Activated naive CD4-positive, alpha-beta T cell treated with anti-CD3 and anti-CD28 coated beads, Interleukin-2, amount 10 ng/mL, durations not matched to agents 7 days and 5 days (primary cell): ENCODE measurements at regions not wholly inside any gene's neighbourhood (a gene's known extent, or its start where the extent isn't known, plus 50 kb on each side); places are given as distances from the start of the nearest gene placed in this dataset.

ENCODE experiments used
- CTCF ChIA-PET: fragments of 350-600 bp; sonication (Branson Sonifier 250); formaldehyde crosslinking; loops from one replicate; lab custom pipeline; 2021; ENCODE audit warnings: antibody characterized with exemption; lab: Charles Lee
- DNase-seq: peaks from one replicate; pipeline ENCODE4 v3.0.0-alpha.2; 2020
- H3K27ac Mint-ChIP-seq: one replicate; pipeline ENCODE4 v1.8.0; 2021; ENCODE audit warnings: mild to moderate bottlenecking, moderate library complexity, mixed read lengths
- H3K27me3 Mint-ChIP-seq: one replicate; pipeline ENCODE4 v1.8.0; 2021; ENCODE audit warnings: mild to moderate bottlenecking, mixed read lengths
- H3K36me3 Mint-ChIP-seq: one replicate; pipeline ENCODE4 v1.8.0; 2021; ENCODE audit warnings: mixed read lengths
- H3K4me1 Mint-ChIP-seq: one replicate; pipeline ENCODE4 v1.8.0; 2021; ENCODE audit warnings: mixed read lengths
- H3K4me3 Mint-ChIP-seq: one replicate; pipeline ENCODE4 v1.8.0; 2021; ENCODE audit warnings: mild to moderate bottlenecking, moderate library complexity, mixed read lengths
- H3K9me3 Mint-ChIP-seq: one replicate; pipeline ENCODE4 v1.8.0; 2021; ENCODE audit warnings: mixed read lengths

DNA sequence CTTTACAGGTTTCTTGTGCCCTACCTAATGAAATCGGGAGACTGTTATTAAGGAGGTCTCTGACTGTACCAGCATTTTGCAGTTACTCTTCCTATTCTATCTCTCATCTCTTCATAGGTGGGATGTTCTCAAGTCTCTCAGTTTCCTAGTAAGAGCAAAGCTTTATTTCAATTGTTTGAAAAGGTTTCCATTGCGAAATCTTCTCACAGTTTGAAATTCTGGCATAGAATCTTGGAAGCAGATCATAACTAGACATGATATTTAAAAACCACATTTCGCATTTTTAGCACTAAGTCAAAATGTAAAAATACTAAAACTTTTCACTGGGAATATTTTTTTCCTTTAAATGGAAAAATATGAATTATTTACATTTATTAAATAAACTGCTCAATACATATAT lies 1311.4 kb downstream of the ROBO2 start:
- CTCF ChIA-PET = no interaction called here
- H3K27ac Mint-ChIP-seq = no peak overlapping the region
- peaks cover 6% of the 10 kb centered on the region for H3K9me3 Mint-ChIP-seq
- H3K36me3 Mint-ChIP-seq = no peaks in the 10 kb centered on the region
- no peak overlapping the region for H3K4me3 Mint-ChIP-seq
- no peaks in the 10 kb centered on the region for H3K27me3 Mint-ChIP-seq
- H3K4me1 Mint-ChIP-seq = no peaks in the 10 kb centered on the region
- DNase-seq = no peak

DNA sequence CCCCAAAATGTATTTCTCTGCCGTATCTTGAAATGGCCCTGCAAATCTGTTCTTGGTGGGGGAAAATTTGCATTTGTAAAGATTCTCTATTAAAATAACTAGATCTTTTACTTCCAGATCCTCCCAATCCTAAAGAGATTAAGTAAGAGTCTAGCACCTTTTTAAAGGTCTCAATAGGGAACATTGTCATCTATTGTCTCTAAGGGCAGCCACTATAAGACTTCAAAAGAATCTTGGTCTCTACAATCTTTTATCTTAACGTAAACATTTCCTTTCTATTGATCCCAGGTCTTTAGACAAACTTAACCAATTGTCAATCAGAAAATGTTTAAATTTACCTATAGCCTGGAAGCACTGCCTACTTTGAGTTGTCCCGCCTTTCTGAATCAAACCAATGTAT lies 1313.3 kb downstream of the ROBO2 start:
- no peaks in the 10 kb centered on the region for H3K4me1 Mint-ChIP-seq
- peaks cover 6% of the 10 kb centered on the region for H3K9me3 Mint-ChIP-seq
- H3K36me3 Mint-ChIP-seq = no peaks in the 10 kb centered on the region
- CTCF ChIA-PET = no interaction called here
- no peaks in the 10 kb centered on the region for H3K27me3 Mint-ChIP-seq
- no peak overlapping the region for H3K4me3 Mint-ChIP-seq
- no peak for DNase-seq
- no peak overlapping the region for H3K27ac Mint-ChIP-seq

DNA sequence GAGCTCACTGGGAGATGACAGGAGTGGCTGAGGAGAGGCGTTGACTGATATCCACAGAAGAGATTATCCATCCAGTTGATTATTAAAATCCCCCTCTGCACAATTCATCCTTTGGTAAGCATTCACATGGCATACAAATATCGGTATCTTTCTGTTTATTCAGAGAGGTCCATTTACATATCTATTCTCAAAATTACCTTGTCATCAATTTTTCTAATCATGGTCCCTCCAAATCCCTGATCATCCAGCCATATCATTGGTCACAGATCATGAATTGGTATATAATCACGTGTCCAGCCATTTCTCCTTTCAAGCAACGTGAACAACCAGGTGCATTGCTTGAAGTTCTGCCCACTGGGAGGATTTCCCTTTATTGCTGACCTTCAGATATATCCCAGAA lies 1321.0 kb downstream of the ROBO2 start:
- CTCF ChIA-PET = no interaction called here
- Mint-ChIP-seq H3K27me3 (no peaks in the 10 kb centered on the region), H3K36me3 (no peaks in the 10 kb centered on the region), H3K4me3 (no peak overlapping the region), H3K27ac (no peak overlapping the region), H3K9me3 (peaks cover 8% of the 10 kb centered on the region), H3K4me1 (no peaks in the 10 kb centered on the region)
- DNase-seq = no peak

DNA sequence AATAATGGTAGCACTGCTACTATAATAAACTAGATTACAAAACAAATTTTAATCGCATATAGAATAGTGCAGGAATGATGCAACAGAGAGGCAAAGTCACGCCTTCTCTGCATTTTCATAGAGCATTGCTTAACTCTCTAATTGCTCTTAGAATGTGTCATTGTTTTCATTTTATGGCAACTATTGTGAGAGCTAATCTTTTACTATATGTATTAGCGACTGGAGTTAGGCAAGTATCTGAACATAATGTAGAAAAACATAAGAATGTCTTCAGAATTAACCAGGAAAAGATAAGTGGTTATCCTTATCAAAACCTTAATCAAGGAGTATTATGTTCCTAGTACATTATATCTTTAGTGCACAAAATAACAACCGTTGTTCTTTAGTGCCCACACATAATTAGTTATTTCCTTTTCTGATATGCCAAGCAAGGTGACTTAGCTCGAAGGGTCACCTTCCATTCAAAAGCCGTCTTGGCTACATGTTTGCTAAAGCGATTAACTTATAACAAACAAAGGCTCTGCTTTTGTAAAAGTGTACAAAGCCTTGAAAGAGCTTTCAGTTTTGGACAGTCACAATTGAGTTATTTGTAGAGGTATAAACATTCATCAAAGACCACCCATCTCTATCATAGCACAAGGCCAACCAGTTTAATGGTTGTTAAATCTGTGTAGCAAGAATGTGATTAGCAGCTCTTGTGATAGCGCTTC lies 1328.9 kb downstream of the ROBO2 start:
- no peaks in the 10 kb centered on the region for H3K36me3 Mint-ChIP-seq
- CTCF ChIA-PET = no interaction called here
- DNase-seq = no peak

DNA sequence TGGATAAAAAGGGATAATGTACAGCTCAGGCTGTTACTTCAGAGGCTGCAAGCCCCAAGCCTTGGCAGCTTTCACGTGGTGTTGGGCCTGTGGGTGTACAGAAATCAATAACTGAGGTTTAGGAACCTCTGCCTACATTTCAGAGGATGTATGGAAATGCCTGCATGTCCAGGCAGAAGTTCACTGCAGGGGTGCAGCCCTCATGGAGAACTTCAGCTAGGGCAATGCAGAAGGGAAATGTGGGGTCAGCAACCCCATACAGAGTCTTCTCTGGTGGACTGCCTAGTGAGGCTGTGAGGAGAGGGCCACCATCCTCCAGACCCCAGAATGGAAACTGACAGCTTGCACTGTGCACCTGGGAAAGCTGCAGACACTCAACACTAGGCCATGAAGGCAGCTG lies 1350.3 kb downstream of the ROBO2 start:
- no peak overlapping the region for H3K27ac Mint-ChIP-seq
- H3K4me3 Mint-ChIP-seq = no peak overlapping the region
- H3K9me3 Mint-ChIP-seq = peaks cover 27% of the 10 kb centered on the region
- CTCF ChIA-PET = no interaction called here
- H3K36me3 Mint-ChIP-seq = peaks cover 2% of the 10 kb centered on the region
- no peaks in the 10 kb centered on the region for H3K4me1 Mint-ChIP-seq
- H3K27me3 Mint-ChIP-seq = no peaks in the 10 kb centered on the region
- no peak for DNase-seq

More for the DNA sequence above, 1328.9 kb downstream of the ROBO2 start:
- H3K27me3 Mint-ChIP-seq = no peaks in the 10 kb centered on the region
- peaks cover 10% of the 10 kb centered on the region for H3K9me3 Mint-ChIP-seq
- H3K4me1 Mint-ChIP-seq = no peaks in the 10 kb centered on the region
- H3K27ac Mint-ChIP-seq = no peak overlapping the region
- no peak overlapping the region for H3K4me3 Mint-ChIP-seq

DNA sequence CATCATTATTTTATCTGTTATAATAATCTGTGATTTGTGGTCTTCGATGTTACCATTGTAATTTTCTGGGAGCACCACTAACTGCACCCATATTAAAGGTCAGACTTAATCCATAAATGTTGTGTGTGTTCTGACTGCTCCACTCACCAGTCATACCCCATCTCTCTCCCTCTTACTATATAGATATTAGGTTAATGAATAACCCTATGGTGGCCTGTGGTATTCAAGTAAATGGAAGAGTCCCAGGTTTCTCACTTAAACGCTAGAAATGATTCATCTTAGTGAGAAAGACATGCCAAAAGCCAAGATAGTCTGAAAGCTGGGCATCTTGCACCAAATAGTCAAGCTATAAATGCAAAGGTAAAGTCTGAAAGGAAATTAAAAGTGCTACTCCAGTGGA lies 1358.5 kb downstream of the ROBO2 start:
- Mint-ChIP-seq H3K4me1 (no peaks in the 10 kb centered on the region), H3K4me3 (no peak overlapping the region), H3K27me3 (no peaks in the 10 kb centered on the region), H3K9me3 (peaks cover 7% of the 10 kb centered on the region), H3K36me3 (no peaks in the 10 kb centered on the region), H3K27ac (no peak overlapping the region)
- CTCF ChIA-PET = no interaction called here
- no peak for DNase-seq

DNA sequence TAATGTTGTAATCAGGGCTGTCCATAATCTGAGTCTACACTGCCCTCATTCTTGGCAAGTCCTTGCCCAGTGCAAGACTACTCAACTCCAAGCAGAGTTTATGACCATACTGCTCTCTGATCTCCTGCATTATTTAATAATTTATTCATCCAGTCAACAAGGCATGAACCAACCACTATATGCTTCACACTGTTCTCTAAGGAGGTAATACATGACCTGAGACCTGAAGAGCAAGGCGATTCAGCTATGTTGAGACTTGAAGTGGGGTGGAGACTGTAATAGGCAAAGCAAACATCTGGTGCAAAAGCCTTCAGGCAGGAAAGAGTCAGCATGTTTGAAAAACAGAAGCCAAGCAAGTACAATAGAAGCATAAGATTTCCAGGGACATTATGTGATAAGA lies 1362.8 kb downstream of the ROBO2 start:
- DNase-seq = no peak
- Mint-ChIP-seq H3K27me3 (no peaks in the 10 kb centered on the region), H3K27ac (no peak overlapping the region), H3K9me3 (peaks cover 8% of the 10 kb centered on the region), H3K4me1 (no peaks in the 10 kb centered on the region), H3K36me3 (no peaks in the 10 kb centered on the region), H3K4me3 (no peak overlapping the region)
- CTCF ChIA-PET = no interaction called here

DNA sequence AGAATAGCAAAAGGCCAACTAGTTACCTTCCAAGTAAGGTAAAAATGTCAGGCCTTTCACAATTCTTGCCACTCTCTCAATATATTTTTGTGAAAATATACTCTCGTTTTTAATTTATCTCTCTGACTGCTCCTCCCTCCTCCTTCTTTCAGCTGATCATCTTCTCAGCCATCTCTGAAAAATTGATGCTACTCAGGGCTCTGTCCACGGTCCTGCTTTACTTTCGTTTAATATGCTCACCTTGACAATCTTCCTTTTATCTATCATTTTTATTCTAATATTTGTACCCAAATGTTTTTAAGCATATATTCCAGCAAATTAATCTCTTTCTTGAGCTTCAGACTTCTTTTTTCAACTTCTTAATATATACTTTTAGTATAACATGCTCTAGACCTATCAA lies 1362.1 kb downstream of the ROBO1 start:
- Mint-ChIP-seq H3K4me1 (no peaks in the 10 kb centered on the region), H3K4me3 (no peak overlapping the region), H3K36me3 (no peaks in the 10 kb centered on the region), H3K9me3 (peaks cover 3% of the 10 kb centered on the region), H3K27me3 (no peaks in the 10 kb centered on the region), H3K27ac (no peak overlapping the region)
- no peak for DNase-seq
- CTCF ChIA-PET = no interaction called here

DNA sequence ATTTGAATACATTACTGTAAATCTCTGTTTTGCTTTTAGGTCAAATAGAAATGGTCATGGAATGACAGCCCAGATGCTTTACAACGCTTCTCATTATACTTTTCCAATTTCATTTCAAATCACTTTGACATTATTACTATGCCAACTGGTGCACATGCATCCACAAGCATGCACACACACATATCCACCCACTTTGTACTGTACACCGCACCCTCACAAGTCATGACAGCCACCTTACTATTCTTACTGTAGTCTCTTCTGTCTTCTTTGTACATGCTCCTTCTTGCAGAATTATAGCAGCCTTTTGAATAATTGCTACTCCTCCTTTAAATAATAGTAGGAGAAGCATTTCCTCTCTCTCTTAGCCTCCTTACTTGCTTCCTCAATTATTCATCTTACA lies 1361.4 kb downstream of the ROBO1 start:
- CTCF ChIA-PET = no interaction called here
- no peaks in the 10 kb centered on the region for H3K36me3 Mint-ChIP-seq

DNA sequence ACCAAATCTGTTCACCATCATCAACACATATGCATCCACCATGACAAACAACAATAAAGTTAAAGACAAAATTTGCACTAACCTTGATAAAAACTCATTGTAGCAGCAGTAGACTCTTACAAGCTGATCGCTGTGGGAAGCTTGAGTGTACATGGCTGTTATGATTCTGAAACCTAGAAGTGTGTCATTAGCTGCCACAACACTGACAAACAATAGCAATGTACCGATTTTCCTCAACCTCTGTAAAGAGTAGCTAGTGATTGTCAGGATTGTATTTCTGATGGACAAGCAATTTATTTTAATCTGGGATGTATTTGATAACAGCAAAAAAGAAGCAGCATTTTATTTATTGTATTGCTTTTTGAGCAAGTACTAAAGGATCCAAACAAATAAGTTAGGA lies 1357.7 kb downstream of the ROBO1 start:
- H3K36me3 Mint-ChIP-seq = no peaks in the 10 kb centered on the region
- no peaks in the 10 kb centered on the region for H3K27me3 Mint-ChIP-seq
- H3K9me3 Mint-ChIP-seq = no peaks in the 10 kb centered on the region
- no peak overlapping the region for H3K4me3 Mint-ChIP-seq
- H3K4me1 Mint-ChIP-seq = no peaks in the 10 kb centered on the region
- DNase-seq = no peak
- CTCF ChIA-PET = no interaction called here
- no peak overlapping the region for H3K27ac Mint-ChIP-seq

More for the DNA sequence above, 1361.4 kb downstream of the ROBO1 start:
- Mint-ChIP-seq H3K4me3 (no peak overlapping the region), H3K27ac (no peak overlapping the region), H3K9me3 (peaks cover 2% of the 10 kb centered on the region), H3K27me3 (no peaks in the 10 kb centered on the region), H3K4me1 (no peaks in the 10 kb centered on the region)
- no peak for DNase-seq

DNA sequence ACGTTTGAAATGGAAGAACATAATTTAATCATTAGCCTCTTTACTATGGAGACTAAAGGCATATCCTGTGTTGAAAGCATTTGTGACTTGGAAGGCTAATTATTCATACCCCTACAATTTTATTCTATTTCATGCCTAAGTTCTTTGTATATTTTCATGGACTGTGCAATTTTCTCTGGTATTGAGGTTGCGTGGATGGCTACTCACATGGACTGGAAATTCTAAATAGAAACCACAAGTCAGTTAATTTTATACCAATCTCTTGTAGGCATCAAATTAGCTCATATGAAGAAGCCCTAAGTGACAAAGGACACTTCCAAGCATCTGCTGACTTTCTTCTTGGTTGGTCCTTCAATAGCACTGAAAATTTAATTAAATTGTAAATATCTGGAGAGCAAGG lies 1353.5 kb downstream of the ROBO1 start:
- Mint-ChIP-seq H3K4me3 (no peak overlapping the region), H3K9me3 (peaks cover 3% of the 10 kb centered on the region), H3K27ac (no peak overlapping the region), H3K27me3 (no peaks in the 10 kb centered on the region), H3K4me1 (no peaks in the 10 kb centered on the region), H3K36me3 (no peaks in the 10 kb centered on the region)
- DNase-seq = no peak
- CTCF ChIA-PET = no interaction called here

DNA sequence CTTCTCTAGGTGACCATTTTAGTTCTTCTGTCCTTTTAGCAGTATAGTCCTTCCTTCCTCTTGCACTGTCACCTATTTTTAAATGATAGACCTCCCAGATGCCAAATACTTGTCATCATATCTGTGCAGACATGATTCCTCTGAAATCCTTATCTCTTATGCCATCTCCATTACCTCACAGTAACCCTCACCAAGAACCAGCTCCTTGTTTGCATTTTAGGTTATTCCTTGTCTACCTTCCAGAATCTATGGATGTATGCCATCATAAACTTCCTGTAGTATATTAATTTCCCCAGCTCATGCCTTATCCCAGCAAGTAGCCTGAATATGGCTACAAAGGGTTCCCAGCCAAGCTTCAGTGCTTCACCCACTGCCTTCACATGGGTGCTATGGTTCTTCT lies 1347.2 kb downstream of the ROBO1 start:
- Mint-ChIP-seq H3K4me1 (no peaks in the 10 kb centered on the region), H3K9me3 (peaks cover 10% of the 10 kb centered on the region), H3K27me3 (no peaks in the 10 kb centered on the region), H3K4me3 (no peak overlapping the region), H3K27ac (no peak overlapping the region), H3K36me3 (no peaks in the 10 kb centered on the region)
- CTCF ChIA-PET = no interaction called here
- DNase-seq = no peak

DNA sequence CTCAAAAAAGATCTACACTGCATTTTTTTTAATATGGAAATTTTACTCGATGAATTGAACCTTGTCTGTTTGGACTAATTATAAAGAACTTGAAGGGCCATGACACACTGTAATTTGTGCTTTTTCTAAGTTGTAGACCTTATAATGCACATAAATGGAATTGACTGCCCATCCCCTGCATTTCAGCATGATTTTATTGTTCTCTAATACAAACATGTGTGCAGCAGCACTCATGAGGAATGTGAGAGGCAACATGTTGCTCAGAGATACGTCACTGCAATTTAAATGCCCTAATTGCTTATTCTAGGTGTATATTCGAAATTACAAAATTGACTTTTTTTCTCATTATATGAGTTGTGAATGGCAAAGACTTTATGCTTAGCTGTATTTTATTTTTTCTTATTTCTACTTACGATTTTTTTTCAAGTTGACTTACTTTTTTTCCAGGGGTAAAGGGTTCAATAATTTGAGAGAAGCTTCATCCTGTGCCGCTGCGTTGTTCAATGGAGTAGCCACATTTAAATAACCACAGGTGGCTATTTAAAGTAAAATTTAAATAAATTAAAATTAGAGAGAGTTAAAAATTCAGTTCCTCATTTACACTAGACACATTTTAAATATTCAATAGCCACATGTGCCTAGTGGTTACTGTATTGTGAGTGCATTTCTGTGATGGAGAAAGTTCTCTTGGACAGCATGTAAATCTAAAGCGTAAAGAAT lies 1346.4 kb downstream of the ROBO1 start:
- H3K9me3 Mint-ChIP-seq = peaks cover 7% of the 10 kb centered on the region
- H3K4me3 Mint-ChIP-seq = no peak overlapping the region
- H3K27ac Mint-ChIP-seq = no peak overlapping the region
- no peaks in the 10 kb centered on the region for H3K36me3 Mint-ChIP-seq
- H3K4me1 Mint-ChIP-seq = no peaks in the 10 kb centered on the region
- CTCF ChIA-PET = no interaction called here
- H3K27me3 Mint-ChIP-seq = no peaks in the 10 kb centered on the region
- DNase-seq = no peak

DNA sequence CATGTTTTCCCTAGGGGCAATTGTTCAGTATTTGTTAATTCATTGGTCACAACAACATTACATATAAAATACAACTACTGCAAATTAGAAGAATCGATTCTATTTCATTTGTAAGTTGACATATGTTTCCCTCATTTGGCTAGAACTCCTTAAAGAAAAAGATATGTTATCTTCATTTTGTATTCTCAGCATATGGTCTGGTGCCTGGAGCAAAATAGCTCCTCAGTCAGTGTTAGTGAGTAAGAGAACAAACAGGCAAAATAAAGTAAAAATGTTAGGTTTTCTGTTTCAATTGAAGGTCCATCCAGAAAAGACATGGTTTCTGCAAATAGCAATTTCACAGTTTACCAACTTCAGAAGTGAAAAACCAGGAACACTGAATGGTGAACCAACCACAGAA lies 1343.1 kb downstream of the ROBO1 start:
- H3K27me3 Mint-ChIP-seq = no peaks in the 10 kb centered on the region
- H3K4me3 Mint-ChIP-seq = no peak overlapping the region
- CTCF ChIA-PET = no interaction called here
- no peak for DNase-seq
- H3K36me3 Mint-ChIP-seq = no peaks in the 10 kb centered on the region
- H3K9me3 Mint-ChIP-seq = peaks cover 7% of the 10 kb centered on the region
- H3K27ac Mint-ChIP-seq = no peak overlapping the region
- H3K4me1 Mint-ChIP-seq = no peaks in the 10 kb centered on the region

DNA sequence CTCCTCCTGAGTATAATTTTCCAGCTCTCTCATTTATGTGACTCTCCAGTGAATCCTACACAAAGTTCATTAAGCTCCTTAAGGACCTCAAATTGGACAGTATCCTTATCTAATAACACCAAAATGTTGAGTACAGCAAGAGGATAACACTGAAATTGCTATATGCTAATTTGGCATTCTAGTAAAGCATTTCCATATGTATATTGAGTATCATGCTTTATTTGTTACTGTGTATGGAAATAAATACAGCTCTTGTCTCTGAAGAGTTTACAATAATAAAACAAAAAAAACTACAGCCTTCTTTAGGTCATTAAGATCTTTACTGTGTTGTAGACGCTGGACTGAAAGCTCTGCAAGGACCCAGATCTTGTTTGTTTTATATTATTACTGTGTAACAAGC lies 1341.3 kb downstream of the ROBO1 start:
- no peak overlapping the region for H3K27ac Mint-ChIP-seq
- CTCF ChIA-PET = no interaction called here
- peaks cover 2% of the 10 kb centered on the region for H3K9me3 Mint-ChIP-seq
- no peaks in the 10 kb centered on the region for H3K4me1 Mint-ChIP-seq
- no peaks in the 10 kb centered on the region for H3K36me3 Mint-ChIP-seq
- DNase-seq = no peak
- H3K27me3 Mint-ChIP-seq = no peaks in the 10 kb centered on the region
- H3K4me3 Mint-ChIP-seq = no peak overlapping the region
